Hepatic stellate cell (primary cell): ENCODE measurements at regions not wholly inside any gene's neighbourhood (a gene's known extent, or its start where the extent isn't known, plus 50 kb on each side); places are given as distances from the start of the nearest gene placed in this dataset.

Source experiments
- DNase-seq: peaks from one replicate; pipeline ENCODE4 v3.0.0; 2011; ENCODE audit warnings: low spot score

DNA sequence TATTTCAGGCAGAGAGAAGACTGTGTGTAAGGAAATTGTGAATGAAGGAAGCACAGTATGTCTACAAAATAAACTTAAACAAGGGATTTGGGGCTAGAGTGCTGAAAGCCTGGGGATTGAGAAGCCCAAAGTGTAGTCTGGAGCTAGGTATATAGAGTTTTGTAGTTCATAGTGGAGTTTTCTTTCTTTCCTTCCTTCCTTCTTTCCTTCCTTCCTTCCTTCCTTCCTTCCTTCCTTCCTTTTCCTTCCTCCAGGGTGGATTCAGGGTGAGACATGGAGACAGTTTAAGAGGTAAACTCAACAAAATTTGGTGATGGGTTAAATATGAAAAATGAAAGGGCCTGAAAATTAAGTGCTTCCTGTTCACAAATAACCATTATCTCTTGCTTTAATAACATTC lies 757.8 kb upstream of the CXADR start:
- no peak for DNase-seq

DNA sequence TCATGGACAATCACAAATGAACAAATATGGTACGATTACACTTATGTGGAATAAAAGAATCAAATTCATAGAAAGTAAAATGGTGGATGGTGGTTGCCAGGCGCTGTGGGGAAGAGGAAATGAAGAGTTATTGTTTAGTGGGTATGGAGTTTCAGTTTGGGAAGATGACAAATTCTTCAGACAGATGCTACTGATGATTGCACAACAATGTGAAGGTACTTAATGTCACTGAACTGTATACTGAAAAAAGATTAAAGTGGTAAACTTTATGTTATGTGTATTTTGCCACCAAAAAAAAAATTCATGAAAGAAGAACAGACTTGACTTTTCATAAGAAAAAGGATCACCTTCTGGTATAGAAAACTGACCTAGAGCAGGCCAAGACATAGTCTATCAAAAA lies 745.6 kb upstream of the CXADR start:
- DNase-seq: no peak

DNA sequence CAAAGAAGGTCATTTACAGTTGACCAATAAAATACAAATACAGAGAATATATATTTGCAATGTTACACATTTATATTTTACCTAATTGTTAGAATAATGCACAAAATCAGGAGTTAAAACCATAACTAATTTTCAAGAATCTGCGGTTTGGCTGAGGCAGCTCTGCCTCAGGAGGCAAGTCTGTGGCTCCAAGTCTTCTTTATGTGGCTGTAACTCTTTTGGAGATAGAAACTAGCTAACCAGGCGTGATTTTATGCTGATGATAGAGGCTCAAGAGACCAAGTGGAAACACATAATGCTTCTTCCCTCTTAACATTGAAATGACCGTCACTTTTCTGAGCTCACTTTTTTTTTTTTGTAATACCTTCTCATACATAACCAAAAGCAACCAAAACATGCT lies 744.7 kb upstream of the CXADR start:
- no peak for DNase-seq

DNA sequence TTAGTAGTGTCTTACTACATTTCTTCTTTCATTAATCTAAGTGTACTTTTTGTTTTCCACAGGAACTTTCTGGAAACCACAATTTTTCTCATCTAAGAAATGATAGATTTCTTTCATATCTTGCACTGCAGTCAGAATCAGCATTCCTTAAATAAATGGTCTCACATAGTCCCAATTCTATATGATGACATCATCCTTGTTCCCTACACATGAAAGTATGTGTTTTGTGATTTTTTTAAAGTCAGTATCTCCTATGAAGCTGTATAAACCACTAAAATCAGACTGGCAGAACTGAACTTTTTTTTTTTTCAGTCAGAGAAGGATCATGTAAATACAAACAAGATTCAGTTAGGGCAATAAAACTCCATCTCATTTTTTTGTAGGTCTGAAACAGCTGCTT lies 742.6 kb upstream of the CXADR start:
- no peak for DNase-seq

DNA sequence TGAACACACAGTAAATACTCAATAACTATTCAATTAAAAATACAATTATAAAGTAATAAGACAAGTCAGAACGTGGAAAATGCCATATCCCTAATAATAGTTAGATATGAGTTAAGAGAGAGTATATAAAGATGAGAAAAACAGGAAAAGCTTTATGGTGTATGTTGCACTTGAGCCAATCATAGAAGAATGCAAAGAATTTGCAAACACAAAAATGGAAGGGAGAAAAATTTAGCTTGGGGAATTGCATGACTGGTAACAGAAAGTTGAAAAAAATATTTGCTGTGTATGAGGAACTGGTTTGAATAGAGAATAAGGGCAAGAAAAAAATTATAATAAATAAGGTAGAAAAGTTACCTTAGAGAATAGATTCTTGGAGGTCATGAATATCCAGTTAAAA lies 739.6 kb upstream of the CXADR start:
- no peak for DNase-seq

DNA sequence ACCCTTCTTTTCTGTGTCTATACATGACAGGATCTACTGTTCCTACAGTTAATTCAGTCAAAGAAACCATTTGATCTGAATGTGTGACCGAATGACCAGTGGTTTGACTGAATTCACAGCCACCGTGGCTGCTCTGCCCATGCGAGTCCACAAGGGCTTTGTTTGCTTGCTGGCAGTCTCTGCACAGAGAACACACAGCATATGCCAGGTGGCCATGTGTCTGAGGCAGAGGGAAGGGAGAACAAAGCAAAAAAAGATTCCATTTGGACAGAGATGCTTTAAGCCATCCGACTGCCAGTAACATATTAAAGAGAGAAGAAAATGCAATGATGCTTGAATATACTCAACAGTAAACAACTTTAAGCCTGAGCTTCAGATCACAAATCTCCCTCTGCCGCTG lies 737.8 kb upstream of the CXADR start:
- no peak for DNase-seq

DNA sequence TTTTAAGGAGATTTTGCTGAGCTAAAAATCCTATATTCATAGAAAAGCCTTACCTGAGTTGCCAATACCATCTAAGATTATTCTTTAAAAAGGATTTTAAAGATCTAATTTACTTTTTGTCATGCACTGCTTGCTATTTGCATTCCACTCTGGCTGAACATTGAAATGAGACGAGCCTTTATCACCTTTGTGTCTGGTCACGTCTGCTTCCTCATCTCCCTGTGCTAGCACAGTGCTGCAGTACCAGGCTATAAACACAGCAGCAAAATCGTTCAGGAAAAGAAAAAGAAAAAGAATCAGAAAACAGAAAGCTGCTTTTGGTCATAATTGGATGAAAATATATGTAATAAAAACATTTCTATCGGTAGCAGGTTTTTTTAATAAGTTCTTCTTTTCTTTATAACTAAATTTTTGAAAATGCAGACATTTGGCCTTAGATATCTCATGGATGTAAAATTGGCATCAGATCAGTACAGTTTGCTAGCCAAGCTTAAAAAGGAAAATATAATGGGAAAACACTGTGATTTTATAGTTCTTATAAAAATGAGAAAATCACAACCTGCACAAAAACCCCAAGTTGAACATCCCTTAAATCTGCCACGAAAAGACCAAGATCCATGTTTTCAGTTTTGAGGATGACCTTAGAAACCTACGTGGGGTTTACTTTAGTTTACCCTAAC lies 735.7 kb upstream of the CXADR start:
- no peak for DNase-seq

DNA sequence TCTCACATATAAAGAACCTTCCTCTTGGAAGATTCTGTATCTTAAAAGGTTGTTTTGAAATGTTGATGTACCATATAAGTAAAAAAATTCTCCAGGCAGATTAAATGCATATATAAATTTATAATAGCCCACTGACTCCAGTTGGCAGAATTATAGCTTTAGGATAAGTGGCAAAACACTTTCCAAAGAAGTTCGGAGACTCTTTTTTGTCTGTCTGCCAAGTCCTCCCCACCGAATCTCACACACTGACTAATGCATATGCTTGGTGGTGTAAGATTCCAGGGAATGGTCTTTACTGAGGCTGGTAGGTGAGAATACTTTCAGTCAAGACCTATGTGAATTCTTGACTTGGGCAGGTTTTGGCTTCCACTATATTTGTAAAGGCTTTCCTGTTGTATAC lies 724.3 kb upstream of the CXADR start:
- DNase-seq: no peak

DNA sequence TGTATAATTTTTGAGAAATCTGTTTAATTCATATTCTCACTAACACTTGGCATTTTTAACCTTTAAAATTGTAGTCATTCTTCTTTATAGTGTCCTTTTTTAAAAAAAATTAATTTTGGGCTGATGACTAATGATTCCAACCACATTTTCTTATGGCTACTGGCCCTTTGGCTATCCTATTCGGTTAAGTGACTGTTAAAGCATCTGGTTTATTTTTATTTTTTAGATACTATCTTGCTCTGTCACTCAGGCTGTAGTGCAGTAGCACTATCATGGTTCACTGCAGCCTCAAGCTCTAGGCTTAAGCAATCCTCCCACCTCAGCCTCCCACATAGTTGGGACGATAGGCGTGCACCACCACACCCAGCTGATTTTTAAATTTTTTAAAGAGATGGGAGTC lies 723.2 kb upstream of the CXADR start:
- no peak for DNase-seq

DNA sequence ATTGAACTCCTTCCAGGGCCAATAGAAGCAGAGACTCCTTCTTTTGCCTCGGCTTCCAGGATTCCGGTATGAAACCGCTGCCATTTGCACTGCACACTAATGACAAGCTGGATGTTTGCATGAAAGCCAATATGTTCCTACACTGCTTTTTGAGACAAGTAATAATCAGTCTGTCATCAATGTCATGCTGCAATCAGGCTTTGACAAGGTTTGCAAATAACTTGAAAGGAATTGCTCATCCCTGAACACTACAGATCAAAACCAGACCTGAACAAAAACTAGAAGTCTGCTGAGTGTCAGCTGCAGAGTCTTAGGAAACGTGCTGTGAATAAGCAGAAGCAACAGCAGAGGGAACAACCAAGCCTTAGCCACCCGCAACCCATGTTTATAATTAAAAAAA lies 720.7 kb upstream of the CXADR start:
- DNase-seq: no peak

DNA sequence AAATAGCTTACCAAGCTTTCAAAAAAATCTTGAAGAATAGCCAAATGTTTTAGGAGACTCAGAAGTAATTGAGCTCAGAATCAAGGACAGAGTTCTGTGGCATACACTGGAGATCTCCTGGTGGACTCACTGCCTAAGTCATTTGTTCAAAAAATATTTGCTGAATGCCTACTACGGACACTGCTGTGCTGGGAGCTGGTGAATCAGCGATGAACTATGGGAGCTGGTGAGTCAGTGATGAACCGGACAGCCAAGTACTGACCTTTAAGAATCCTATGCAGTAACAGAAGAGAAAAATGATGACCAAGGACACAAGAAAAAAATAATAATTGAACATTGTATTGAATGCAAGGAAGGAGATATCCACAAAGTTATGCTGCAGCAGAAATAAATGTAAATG lies 717.9 kb upstream of the CXADR start:
- DNase-seq: peak; percentile 23

DNA sequence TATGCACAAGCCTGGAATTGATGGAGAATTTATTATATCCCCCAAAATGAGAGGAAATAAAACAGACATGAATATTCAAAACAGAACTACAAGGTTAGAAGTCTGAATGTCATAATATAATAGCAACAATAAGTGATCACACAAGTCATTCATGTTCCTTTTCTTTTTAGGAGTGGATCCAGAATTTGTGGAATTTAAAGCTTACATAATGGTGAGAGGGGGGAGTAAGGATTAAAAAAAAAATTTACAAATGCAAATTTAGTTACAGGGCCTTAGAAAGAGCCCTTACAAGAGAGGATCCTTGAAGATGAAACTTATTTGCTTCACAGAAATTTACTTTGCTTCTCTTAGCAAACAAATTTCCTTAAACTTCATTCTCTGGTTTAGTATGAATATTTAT lies 716.1 kb upstream of the CXADR start:
- DNase-seq: no peak

DNA sequence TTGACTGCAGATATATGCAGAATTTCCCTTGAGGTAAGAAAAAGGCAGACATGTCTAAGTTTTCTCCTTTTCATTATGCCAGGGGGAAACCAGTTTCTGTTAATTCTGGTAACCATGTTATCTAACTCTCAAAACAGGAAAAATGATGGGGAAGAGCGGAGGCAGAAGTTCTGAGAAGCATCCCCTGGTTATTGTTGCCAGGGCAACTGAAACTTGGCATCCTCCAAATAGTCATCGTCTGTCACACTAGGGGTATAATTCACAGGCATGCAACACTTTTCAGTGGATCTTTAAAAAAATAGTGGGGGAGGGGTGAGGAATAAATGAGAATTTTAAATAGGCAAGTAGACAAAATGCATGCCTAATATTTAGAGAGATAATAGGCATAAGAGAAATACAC lies 715.3 kb upstream of the CXADR start:
- DNase-seq: no peak

DNA sequence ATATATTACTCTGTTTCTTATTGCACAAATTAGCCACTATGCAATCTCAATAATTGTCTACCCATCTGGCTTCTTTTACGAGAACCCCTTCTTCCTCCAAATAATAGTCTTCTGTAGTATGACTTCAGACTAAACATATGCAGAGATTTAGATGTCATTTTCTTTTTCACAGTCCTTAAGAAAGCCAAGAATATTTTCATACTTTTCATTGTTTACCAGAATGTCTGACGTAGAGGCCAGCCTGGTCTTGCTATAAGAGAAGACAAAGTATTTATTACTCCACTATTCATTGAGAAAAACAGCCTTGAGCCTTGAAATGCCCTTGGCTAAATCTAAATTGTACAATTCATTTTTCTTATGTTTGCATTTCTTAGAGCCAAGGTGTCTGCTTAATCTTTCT lies 714.9 kb upstream of the CXADR start:
- no peak for DNase-seq

DNA sequence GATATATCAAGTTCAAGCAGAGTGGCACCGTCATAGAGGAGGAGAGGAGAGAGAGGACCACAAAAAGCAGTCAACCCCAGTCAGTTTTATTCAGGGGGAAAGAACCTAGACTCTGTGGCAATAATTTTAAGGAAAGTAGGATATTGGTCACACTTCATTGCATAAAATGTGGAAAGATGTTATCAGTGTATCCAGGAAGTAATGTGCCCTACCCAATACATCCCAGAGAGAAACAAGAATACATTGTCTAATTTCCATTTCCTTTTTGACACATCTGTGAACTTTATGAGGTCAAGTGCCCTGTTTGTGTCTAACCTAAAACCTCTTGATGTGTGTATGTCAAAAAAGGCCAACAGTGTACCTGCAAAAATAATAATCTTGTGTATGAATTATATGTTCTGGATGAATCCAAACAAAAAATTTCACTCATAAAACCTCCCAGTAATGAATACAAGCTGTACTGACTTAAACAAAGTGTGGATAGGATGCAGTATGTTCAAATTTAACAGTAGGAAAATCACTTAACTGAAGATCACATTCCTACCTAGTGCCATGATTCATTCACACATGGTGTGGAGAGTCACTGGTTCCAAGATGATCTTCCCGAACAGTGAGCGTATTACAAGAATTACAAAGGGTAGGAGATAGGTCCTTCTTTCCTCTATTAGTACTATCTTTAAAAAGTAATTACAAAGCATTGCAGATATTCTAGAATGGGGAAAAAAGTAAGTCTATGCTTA lies 712.1 kb upstream of the CXADR start:
- no peak for DNase-seq

DNA sequence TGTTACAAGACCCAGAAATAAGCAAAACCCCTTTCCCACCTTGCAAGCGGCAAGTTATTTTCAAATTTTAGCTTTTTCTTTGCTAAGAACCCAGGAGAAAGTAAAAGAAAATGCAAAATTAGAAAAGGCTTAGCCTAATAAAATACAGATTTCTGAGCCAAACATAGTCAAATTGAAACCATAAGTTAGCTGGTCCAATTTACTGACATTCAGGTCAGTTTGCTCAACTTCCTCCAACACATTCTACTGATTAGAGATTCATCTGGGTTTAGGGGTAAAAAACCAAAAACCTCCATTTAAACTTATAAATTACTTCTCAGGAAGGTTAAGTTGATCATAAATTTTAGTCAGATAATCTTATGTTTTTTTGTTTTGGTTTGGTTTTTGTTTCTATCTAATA lies 701.8 kb upstream of the CXADR start:
- no peak for DNase-seq

DNA sequence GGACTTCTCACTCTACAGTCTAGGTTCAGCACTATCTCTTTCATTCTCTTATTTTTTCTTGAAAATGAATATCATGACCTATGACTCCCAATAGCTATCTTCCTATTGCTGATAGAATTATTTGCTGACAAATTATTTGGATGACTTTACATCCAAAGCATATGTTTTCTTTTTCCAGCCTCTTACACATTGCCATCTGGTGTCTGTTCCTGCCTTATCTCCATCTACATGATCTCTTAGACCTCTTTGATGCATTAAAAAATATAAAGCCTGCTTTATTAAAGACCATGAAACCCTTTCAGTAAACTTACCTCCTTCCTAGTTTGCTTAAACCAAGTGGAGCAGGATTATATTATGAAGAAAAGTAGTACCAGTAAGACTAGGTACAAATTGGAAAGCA lies 700.9 kb upstream of the CXADR start:
- DNase-seq: no peak

DNA sequence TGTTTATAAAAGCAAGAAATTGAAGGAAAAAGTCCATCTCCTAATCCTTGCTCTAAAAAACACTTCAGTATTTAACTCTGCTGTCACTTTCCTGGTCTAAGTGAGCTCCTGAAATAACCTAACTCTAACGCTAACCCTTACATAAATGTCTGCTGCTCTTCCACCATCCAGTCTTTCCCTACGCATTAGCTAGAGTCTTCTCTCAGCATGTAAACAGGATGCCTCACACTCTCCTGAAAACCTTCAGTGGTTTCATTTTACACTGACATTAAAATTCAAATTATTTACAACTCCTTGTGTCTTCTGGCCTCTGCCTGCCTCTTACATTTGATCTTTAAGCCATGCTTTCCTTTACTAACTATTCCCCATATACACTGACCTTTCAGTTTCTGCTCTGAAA lies 697.6 kb upstream of the CXADR start:
- DNase-seq: no peak

DNA sequence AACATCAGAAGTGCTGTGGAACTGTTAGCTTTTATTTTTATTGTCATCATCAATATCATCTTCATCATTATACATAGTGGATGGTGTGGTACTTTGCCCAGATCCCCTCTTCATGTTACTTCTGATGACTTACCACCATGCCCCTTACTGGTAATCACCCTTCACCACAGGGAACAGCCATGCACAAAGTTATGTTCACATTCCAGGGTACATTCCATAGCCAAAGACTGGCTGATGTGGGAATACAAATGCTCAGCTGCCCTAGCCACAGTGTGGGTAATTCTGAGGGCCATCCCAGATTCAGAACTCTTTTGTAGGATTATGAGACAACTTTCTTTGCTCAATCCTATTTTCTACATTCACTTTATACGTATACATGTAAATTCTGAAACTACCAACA lies 691.3 kb upstream of the CXADR start:
- DNase-seq: no peak

DNA sequence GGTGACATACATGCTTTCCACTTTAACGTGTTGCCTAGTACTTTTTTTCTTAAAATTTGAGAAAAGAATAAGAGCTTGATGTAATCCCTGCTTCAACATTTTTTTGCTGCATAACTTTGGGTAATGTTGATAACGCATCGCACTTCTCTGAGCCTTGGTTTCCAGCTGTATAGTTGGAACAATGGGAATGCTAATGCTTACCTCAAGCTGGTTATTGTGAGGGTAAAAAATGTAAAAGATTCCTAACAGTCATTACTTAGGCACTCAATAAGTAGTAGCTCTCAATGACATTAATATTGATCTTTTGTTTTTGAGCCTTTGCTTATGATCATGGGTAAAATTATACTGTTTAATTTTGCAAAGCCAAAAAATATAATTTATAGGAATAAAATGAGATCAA lies 683.3 kb upstream of the CXADR start:
- DNase-seq: no peak

DNA sequence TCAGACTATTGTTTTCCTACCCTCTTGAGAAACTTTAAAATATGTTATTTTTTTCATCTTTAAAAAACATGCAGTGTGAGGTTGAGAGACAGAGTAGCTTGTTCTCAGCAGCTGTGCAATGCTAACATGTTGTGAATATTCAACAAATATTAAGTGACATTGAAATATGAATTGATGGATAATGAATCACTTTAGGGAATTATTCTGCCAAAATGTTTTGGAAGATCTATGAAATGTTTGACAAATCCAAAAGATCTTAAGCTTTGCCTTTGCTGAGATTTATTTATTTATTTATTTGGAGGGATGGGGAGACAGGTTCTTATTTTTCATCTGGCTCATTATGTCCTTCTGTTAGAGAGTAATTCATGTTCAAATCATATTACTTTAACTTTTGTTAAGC lies 680.1 kb upstream of the CXADR start:
- no peak for DNase-seq

DNA sequence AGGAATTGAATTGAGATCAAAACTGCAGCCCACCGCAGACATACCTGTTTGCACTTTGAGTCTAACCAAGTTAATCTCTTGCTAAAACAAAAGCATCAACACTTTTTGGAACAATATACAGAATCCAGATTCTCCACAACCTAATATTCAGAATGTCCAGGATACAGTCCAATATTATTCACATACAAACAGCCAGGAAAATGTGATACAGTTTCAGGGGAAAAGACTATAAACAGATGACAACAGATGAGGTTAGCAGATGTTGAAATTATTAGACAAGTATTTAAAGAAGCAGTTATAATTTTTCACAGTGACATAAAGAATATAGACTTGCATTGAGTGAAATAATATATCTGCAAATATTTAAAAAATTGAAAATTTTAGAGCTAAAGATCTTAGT lies 678.1 kb upstream of the CXADR start:
- no peak for DNase-seq

DNA sequence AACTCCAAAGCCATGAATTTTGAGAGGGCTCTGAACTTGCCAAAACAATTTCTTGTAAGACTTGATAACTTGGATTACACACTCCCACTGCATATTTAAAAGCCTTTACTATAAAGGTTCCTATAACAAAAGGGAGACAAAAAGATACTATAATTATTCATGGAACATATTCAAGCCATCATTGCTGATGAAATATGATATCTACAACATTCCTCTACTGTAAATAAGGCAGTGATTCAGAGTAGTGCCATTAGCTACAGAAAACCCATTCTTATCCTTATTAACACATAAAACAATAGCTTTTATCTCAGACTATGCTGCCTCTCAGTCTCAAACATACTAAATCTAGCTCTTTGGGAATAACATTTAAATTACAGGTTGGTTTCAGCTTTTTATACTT lies 675.5 kb upstream of the CXADR start:
- no peak for DNase-seq

DNA sequence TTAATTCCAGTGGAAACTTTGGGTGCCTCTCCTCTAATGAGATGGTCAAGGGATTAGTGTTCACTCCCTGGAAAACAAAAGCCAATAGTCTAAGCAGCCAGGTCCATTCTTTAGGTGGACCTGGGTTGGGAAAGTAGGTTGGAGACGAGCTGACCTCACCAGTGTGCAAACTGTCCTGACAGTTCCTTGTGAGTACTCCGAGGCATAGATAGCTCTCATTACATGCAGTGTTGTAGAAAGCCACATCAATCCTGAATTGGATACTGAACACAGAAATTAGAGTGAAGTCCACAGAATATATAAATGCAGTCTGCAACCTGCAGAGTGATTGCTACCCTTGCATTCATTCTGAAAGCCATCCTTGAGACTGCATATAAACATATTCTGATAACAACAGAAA lies 675.1 kb upstream of the CXADR start:
- no peak for DNase-seq
